AG09309 (cell line): ENCODE measurements at regions not wholly inside any gene's neighbourhood (a gene's known extent, or its start where the extent isn't known, plus 50 kb on each side); places are given as distances from the start of the nearest gene placed in this dataset.
A peak's percentile ranks its signal among the peaks of the same experiment; 100 is the strongest.

Source experiments
- DNase-seq: peaks from one replicate; pipeline ENCODE4 v3.0.0-alpha.2; 2010; ENCODE audit warnings: low read depth
- H3K4me3 ChIP-seq: 2 replicates; pipeline ENCODE4 v1.5.1; 2011; ENCODE audit warnings: mild to moderate bottlenecking, low read depth, low read length, moderate library complexity; ENCODE audit not compliant: control insufficient read depth
- TF ChIP-seq, protein P1 (sequence below): IDR thresholded peaks from 2 replicates; pipeline ENCODE4 v1.5.1; 2011; ENCODE audit warnings: mild to moderate bottlenecking, low read depth, low read length, inconsistent platforms; ENCODE audit not compliant: insufficient read depth, control insufficient read depth; ENCODE audit errors: missing control alignments

DNA sequence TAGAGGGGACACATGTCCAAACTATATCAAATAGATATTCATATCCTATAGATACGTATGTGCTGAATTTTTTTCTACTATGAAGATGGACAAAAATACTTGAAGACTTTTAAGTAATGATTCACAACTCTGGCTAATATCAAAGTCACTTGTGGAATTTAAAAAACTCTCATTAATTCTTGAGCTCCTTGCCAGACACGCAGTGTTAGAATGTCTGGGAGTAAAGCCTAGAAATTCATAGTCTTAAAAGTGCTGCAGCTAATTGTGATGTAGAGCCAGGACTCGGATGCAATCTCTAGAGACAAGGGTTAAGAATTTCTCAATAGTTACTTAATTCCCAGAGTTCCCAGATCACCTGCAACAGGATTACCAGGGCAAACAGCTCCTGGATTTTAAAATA lies 107.4 kb downstream of the ARL6IP6 start:
- DNase-seq: peak; percentile 42
- TF ChIP-seq, protein P1, sequence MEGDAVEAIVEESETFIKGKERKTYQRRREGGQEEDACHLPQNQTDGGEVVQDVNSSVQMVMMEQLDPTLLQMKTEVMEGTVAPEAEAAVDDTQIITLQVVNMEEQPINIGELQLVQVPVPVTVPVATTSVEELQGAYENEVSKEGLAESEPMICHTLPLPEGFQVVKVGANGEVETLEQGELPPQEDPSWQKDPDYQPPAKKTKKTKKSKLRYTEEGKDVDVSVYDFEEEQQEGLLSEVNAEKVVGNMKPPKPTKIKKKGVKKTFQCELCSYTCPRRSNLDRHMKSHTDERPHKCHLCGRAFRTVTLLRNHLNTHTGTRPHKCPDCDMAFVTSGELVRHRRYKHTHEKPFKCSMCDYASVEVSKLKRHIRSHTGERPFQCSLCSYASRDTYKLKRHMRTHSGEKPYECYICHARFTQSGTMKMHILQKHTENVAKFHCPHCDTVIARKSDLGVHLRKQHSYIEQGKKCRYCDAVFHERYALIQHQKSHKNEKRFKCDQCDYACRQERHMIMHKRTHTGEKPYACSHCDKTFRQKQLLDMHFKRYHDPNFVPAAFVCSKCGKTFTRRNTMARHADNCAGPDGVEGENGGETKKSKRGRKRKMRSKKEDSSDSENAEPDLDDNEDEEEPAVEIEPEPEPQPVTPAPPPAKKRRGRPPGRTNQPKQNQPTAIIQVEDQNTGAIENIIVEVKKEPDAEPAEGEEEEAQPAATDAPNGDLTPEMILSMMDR: no peak
- no peak overlapping the region for H3K4me3 ChIP-seq

DNA sequence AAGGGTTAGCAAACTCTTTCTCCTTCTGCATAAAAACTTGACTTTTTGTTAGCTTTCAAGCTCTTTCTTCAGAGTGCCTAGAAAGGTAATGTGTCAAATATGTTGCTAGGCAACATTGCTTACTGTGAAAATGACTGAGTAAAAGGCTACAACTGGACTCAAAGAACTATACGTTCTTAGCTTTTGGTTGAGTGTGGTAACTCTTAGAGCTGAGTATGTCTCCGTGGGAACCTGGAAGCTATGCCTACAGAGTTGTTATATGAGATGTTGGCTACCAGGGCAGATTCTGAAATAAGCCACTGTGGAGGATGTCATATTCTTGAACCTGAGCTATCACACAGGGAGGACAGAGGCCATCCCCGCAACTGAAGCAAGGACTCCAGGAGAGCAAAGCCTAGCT lies 105.5 kb downstream of the ARL6IP6 start:
- TF ChIP-seq, protein P1: no peak
- DNase-seq: no peak

DNA sequence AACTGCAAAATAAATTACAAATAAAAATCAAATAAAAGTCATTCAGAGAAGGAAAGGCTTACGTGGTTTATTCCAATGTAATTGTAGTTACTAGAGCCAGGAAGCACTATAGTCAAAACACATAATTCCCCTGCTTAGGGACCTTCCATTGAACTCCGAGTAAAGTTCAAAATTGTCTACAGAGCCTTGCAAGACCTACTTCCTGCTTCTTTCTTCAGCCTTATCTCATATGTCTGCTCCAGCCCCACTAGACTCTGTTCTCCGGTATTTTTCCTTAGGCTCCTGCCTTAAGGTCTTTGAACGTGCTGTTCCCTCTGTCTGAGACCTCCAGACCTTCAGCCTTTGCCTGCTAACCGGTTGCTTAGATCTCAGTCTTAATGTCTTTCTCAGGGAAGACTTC lies 104.3 kb downstream of the ARL6IP6 start:
- TF ChIP-seq, protein P1: no peak
- no peak overlapping the region for H3K4me3 ChIP-seq
- DNase-seq: no peak

More for the DNA sequence above, 105.5 kb downstream of the ARL6IP6 start:
- no peak overlapping the region for H3K4me3 ChIP-seq

DNA sequence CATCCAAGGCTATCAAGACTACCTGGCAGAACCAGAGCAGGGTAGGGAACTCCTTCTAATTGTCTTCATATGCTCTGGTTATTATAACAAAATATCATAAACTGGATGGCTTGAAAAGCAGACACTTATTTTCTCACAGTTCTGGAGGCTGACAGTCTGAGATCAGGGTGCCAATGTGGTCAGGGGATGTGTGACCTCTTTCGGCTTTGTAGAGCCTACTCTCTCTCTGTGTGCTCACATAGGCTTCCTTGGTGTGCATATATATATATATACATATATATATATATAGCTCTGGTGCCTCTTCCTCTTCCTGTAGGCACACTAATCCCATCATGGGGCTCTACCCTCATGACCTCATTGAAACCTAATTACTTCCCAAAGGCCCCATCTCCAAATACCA lies 101.6 kb downstream of the ARL6IP6 start:
- H3K4me3 ChIP-seq: no peak overlapping the region
- TF ChIP-seq, protein P1: no peak
- DNase-seq: no peak

DNA sequence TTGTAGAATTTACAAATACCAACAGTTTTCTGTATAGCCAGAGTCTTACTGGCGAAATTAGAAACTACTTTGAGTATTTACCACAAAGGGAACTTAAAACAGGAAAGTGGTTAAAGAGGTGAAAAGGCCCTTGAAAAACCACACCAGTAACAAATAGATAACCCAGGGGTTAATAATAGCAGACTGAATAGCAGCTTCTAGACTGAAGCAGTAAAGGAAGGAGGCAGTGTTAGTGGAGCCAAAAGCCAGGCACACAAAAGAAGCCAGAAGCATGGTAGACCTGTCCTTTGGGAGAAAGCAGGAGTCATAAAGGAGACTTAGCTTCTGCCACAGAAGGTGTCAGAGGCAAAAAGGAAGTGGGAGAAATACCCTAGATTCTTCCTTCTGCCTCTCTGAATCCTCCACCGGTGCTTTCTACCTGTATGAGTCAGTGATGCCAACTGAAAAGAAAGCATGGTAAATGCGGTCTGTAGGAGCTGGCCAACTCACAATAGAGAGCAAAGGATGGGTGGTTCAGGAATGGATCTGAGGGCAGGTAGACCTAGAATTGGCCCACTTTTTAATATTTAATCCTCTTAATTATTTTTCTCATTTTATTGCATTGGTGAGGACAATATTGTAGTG lies 97.3 kb downstream of the ARL6IP6 start:
- TF ChIP-seq, protein P1: no peak
- DNase-seq: no peak
- H3K4me3 ChIP-seq: no peak overlapping the region

DNA sequence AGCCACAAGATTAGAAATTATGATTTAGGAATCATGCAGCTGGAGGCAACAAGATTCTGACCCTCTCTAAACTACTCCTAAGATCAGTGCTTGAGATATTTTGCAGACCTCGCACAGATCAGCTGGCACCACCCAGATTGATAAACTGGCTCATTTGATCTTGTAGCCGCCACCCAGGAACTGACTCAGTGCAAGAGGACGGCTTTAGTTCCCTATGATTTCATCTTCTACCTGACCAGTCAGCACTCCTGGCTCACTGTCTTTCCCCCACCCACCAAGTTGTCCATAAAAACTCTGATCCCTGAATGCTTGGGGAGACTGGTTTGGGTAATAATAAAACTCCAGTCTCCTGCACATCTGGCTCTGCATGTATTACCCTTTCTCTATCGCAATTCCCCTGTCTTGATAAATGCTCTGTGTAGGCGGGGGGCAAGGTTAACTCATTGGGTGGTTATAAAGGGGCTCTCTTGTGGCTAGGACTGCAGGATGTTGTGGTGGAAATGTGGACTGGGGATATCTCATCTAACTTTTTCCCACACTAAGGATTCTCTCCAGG lies 96.1 kb downstream of the ARL6IP6 start:
- DNase-seq: no peak
- H3K4me3 ChIP-seq: no peak overlapping the region
- TF ChIP-seq, protein P1: no peak
